Spleen (tissue), 11 donors: ENCODE measurements at regions not wholly inside any gene's neighbourhood (a gene's known extent, or its start where the extent isn't known, plus 50 kb on each side); places are given as distances from the start of the nearest gene placed in this dataset.
"Not testable (repeated sequence)": the region's sequence is repeated elsewhere in the genome, so short reads cannot be mapped to it uniquely, and the experiment has no call there.

ENCODE experiments used
- DNase-seq: peaks from one replicate; pipeline ENCODE4 v3.0.0-alpha.2; 2020
- H3K27ac ChIP-seq, 8 donors: fragments of 200-600 bp; sonication (generic) in 7 of 8; 1 replicate in 4 of 8; 2 replicates in 4 of 8; pipeline versions ENCODE4 v1.5.0 to v1.8.0; 2016 to 2021; ENCODE audit warnings: inconsistent platforms in 4 of 8, mild to moderate bottlenecking in 4 of 8, moderate library complexity in 1 of 8
- H3K27me3 ChIP-seq, 7 donors: fragments of 200-600 bp; sonication (generic) in 6 of 7; replicated peaks in 1 of 7; 1 replicate in 4 of 7; 2 replicates in 3 of 7; pipeline versions ENCODE4 v1.5.0 to v1.8.0; 2016 to 2021; ENCODE audit warnings: inconsistent platforms in 3 of 7, mild to moderate bottlenecking in 1 of 7
- H3K36me3 ChIP-seq, 6 donors: fragments of 200-600 bp; sonication (generic) in 5 of 6; 1 replicate in 4 of 6; 2 replicates in 2 of 6; pipeline versions ENCODE4 v1.5.0 to v1.8.0; 2016 to 2021; ENCODE audit warnings: inconsistent platforms in 2 of 6
- H3K4me1 ChIP-seq, 6 donors: fragments of 200-600 bp; sonication (generic) in 5 of 6; 1 replicate in 3 of 6; 2 replicates in 3 of 6; pipeline versions ENCODE4 v1.5.0 to v1.8.0; 2016 to 2021; ENCODE audit warnings: inconsistent platforms in 3 of 6
- H3K4me3 ChIP-seq, 8 donors: fragments of 200-600 bp; sonication (generic) in 7 of 8; 1 replicate in 4 of 8; 2 replicates in 4 of 8; pipeline versions ENCODE4 v1.5.0 to v1.8.0; 2016 to 2021; ENCODE audit warnings: inconsistent platforms in 4 of 8, mild to moderate bottlenecking in 4 of 8, moderate library complexity in 2 of 8
- H3K9me3 ChIP-seq, 8 donors: fragments of 200-600 bp; sonication (generic) in 7 of 8; 1 replicate in 4 of 8; 2 replicates in 4 of 8; pipeline versions ENCODE4 v1.5.0 to v1.8.0; 2016 to 2021; ENCODE audit warnings: inconsistent platforms in 4 of 8
- POLR2A ChIP-seq, 3 donors: fragments of 450-650 bp; IDR thresholded peaks; one replicate each; pipeline ENCODE4 v1.5.1; 2017; ENCODE audit warnings: antibody characterized with exemption in 3 of 3, mild to moderate bottlenecking in 1 of 3
- POLR2AphosphoS5 ChIP-seq, 3 donors: sonication (generic); formaldehyde crosslinking; IDR thresholded peaks; one replicate each; pipeline ENCODE4 v1.5.1; 2017; ENCODE audit warnings: antibody characterized with exemption in 3 of 3
- WGBS, 5 donors: extraction: QIAGEN DNeasy Blood & Tissue Kit in 3 of 5; methylation state at CpG; one replicate each; pipeline versions ENCODE4 v1.1.5 to v1.1.7; 2013 to 2018; 5-methylcytosine and 5-hydroxymethylcytosine counted together
- intact Hi-C: fragments of 100-400 bp; cut with DNase I; formaldehyde crosslinking; loops from one replicate; pipeline ENCODE4 v1.15.0; 2023; ENCODE audit warnings: low total_unique reads
- TF ChIP-seq, protein P1 (sequence below), 11 experiments: fragments of 200-600 bp in 7 of 11; fragments of 450-650 bp in 4 of 11; sonication (generic) in 4 of 11; IDR thresholded peaks in 8 of 11; conservative IDR thresholded peaks in 3 of 11; 1 replicate in 7 of 11; 2 replicates in 4 of 11; pipeline versions ENCODE4 v1.4.0 to v1.8.0; 2016 to 2021; ENCODE audit warnings: antibody characterized with exemption in 11 of 11, inconsistent platforms in 4 of 11, mild to moderate bottlenecking in 1 of 11
- donor health status: healthy with polysubstance abuse.
- donor health status: DM: no; HTN: no; CAD: no; lungs with moderate emphysema.
- donor health status: DM: no; HTN: no; CAD: no.
- donor health status: Bipolar disorder and iron deficiency.
- donor health status: healthy.
- donor health status: DM: no; HTN: no; CAD: no.
- donor health status: DM: yes; HTN: yes; CAD: no.

DNA sequence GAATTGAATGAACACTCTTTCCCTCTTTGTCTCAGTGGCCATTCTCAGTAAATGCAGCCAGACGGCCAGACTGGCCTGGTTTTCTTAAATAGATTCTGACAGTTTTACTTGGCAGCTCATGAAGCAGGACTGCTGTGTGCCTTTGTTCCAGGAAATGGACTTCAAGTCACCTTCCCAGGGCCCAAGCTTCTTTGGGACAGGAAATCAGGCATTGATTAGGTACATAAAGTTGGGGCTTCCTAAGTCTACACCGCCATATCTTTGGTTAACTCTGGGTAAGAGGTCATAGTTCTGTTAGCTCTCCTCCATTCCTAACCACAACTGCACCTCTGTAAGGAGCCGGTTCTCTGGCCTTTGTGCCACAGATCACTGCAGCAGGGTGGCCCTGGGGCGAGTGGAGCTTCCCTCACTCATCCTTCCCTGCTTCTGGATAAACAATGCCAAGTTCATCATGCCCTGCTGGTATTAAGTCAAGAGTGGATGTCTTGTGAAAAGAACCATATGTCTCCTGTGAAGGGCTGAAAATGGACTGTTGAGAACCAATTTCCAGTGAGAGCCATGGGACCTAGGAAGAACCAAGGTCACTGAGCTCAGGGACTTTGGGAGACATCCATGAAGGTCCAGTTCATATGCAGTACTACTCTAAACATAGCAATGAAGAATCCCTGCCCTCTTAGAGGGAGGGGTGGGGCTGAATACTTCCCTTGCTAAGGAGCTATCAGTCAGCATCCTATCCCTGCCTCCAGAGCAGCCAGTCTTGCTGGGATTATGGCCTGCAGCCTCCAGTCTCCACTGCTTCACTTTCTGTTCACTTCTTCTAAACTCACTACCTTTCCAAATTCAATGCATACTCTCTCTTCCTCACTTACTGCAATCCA, 122.6 kb upstream of the XPO1 start:
- DNase-seq, result no peak
- intact Hi-C loops, result no loop called here
- H3K27ac ChIP-seq, result peak overlapping the region in 1 of 8 donors; percentile 16
- TF ChIP-seq POLR2AphosphoS5 (IDR thresholded peaks at IDR 0.05) (no peak), POLR2A (IDR thresholded peaks at IDR 0.05) (no peak)
- TF ChIP-seq, protein P1, sequence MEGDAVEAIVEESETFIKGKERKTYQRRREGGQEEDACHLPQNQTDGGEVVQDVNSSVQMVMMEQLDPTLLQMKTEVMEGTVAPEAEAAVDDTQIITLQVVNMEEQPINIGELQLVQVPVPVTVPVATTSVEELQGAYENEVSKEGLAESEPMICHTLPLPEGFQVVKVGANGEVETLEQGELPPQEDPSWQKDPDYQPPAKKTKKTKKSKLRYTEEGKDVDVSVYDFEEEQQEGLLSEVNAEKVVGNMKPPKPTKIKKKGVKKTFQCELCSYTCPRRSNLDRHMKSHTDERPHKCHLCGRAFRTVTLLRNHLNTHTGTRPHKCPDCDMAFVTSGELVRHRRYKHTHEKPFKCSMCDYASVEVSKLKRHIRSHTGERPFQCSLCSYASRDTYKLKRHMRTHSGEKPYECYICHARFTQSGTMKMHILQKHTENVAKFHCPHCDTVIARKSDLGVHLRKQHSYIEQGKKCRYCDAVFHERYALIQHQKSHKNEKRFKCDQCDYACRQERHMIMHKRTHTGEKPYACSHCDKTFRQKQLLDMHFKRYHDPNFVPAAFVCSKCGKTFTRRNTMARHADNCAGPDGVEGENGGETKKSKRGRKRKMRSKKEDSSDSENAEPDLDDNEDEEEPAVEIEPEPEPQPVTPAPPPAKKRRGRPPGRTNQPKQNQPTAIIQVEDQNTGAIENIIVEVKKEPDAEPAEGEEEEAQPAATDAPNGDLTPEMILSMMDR (IDR thresholded peaks at IDR 0.05 in 8 of 11, conservative IDR thresholded peaks at IDR 0.05 in 3 of 11), result no peak
- 74 to 89% (median 77%) methylated on average over 4 of the region's 4 CpGs for WGBS, 5 donors
- H3K27me3 ChIP-seq, result no peaks in the 10 kb centered on the region
- no peaks in the 10 kb centered on the region for H3K36me3 ChIP-seq
- H3K9me3 ChIP-seq, result no peaks in the 10 kb centered on the region
- H3K4me3 ChIP-seq, result no peak overlapping the region
- no peaks in the 10 kb centered on the region for H3K4me1 ChIP-seq

DNA sequence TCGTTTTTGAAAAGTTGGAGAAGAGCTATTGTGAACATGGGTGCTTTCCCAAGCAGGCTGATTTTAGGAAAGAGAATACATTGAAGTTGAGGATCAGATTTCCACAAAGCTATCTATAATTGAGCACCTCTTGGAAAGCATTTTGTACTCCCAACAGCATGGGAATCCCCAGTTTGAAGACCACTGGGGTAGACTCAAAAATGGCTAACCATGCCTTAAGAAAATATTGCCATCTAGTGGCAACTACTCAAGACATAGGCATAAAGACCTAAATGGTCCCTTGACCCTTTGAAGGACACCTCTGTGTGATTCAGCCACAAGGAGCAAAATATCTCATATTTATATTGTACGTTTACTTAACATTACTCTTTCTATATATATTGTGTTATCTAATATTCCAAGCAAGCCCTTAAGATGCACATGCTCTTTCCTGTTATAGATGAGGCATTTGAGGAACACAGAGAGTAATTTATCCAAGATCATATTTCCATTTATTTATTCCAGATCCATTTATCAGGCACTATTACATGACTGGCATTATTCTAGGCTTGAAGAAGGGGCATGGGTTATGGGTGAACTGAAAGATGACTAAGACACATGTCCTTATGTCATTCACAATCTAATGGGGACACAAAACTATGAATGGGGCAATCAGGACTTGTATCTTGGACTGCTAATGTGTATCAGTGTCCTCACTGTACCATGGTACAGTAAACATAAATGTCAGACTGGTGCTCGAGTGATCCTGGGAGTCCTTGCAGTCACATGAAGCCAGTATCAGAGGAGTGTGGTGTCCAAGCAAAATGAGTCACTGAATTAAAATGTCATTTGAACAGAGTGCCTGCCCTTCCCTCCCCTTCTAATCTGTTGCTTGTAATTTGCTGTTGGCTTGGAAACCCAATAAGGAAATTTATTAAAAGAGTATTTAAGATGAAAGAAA, 121.0 kb upstream of the XPO1 start:
- H3K27ac ChIP-seq, result no peak overlapping the region
- 61 to 84% (median 66%) methylated on average over 3 of the region's 3 CpGs for WGBS, 5 donors
- no peaks in the 10 kb centered on the region for H3K4me1 ChIP-seq
- intact Hi-C loops, result no loop called here
- no peaks in the 10 kb centered on the region for H3K9me3 ChIP-seq
- no peaks in the 10 kb centered on the region for H3K27me3 ChIP-seq
- no peak overlapping the region for H3K4me3 ChIP-seq
- TF ChIP-seq POLR2AphosphoS5 (IDR thresholded peaks at IDR 0.05), result no peak
- TF ChIP-seq, protein P1 (IDR thresholded peaks at IDR 0.05 in 8 of 11, conservative IDR thresholded peaks at IDR 0.05 in 3 of 11), result peak in 8 of 11 experiments; percentile 26 to 57 (median 43)
- no peak for TF ChIP-seq POLR2A (IDR thresholded peaks at IDR 0.05)
- H3K36me3 ChIP-seq, result no peaks in the 10 kb centered on the region
- no peak for DNase-seq

DNA sequence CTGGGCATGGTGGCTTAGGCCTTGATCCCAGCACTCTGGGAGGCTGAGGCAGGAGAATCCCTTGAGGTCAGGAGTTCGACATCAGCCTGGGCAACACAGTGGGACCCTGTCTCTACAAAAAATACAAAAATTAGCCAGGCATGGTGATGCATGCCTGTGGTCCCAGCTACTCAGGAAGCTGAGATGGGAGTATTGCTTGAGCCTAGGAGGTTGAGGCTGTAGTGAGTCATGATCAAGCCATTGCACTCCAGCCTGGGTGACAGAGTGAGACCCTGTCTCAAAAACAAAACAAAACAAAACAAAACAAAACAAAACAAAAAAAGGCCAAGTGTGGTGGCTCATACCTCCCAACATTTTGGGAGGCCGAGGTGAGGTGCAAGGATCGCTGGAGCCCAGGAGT, 111.8 kb upstream of the XPO1 start:
- H3K4me3 ChIP-seq, H3K36me3 ChIP-seq, H3K27me3 ChIP-seq, intact Hi-C loops, H3K27ac ChIP-seq, H3K4me1 ChIP-seq: not testable (repeated sequence)
- WGBS, 5 donors, result 81 to 94% (median 92%) methylated on average over 3 of the region's 3 CpGs
- DNase-seq, result peak; percentile 2
- H3K9me3 ChIP-seq, result peaks cover 0 to 23% (median 9%) of the 10 kb centered on the region in 8 donors

DNA sequence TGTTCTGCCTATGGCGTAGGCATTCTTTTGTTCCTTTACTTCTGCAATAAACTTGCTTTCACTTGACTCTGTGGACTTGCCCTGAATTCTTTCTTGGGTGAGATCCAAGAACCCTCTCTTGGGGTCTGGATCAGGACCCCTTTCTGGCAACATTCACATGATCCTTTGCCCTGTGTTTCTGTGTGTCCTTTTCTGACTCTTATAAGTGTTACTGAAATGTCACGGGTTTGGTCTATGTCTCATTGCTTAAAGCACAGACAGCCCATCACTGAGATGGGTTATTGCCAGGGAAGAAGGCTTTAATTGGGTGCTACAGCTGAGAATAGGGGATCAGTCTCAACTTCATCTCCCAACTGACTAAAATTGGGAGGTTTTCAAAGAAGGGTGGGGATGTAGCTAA, 110.9 kb upstream of the XPO1 start:
- H3K27ac ChIP-seq, result no peak overlapping the region
- H3K4me3 ChIP-seq, result no peak overlapping the region
- H3K27me3 ChIP-seq, result no peaks in the 10 kb centered on the region
- DNase-seq, result no peak
- H3K9me3 ChIP-seq, result peaks cover 0 to 23% (median 9%) of the 10 kb centered on the region in 8 donors
- no peaks in the 10 kb centered on the region for H3K4me1 ChIP-seq
- TF ChIP-seq POLR2A (IDR thresholded peaks at IDR 0.05), result no peak
- no peak for TF ChIP-seq POLR2AphosphoS5 (IDR thresholded peaks at IDR 0.05)
- TF ChIP-seq, protein P1 (IDR thresholded peaks at IDR 0.05 in 8 of 11, conservative IDR thresholded peaks at IDR 0.05 in 3 of 11), result no peak
- intact Hi-C loops, result no loop called here
- no peaks in the 10 kb centered on the region for H3K36me3 ChIP-seq
- 89 to 99% (median 93%) methylated on average over 2 of the region's 2 CpGs for WGBS, 5 donors
